Coronary artery (tissue), 2 donors: ENCODE measurements at regions not wholly inside any gene's neighbourhood (a gene's known extent, or its start where the extent isn't known, plus 50 kb on each side); places are given as distances from the start of the nearest gene placed in this dataset.

Experiments used
- DNase-seq: peaks from one replicate; pipeline ENCODE4 v3.0.0-alpha.2; 2017; ENCODE audit warnings: low spot score
- H3K27ac ChIP-seq, 2 donors: fragments of 200-600 bp; sonication (generic); one replicate each; pipeline ENCODE4 v1.5.1; 2016 to 2019
- H3K4me3 ChIP-seq: fragments of 200-600 bp; sonication (generic); 2 replicates; pipeline ENCODE4 v1.5.1; 2016; ENCODE audit warnings: mild to moderate bottlenecking, moderate library complexity
- TF ChIP-seq, protein P1 (sequence below): fragments of 200-600 bp; sonication (generic); IDR thresholded peaks from one replicate; pipeline ENCODE4 v1.5.1; 2019; ENCODE audit warnings: antibody characterized with exemption

DNA sequence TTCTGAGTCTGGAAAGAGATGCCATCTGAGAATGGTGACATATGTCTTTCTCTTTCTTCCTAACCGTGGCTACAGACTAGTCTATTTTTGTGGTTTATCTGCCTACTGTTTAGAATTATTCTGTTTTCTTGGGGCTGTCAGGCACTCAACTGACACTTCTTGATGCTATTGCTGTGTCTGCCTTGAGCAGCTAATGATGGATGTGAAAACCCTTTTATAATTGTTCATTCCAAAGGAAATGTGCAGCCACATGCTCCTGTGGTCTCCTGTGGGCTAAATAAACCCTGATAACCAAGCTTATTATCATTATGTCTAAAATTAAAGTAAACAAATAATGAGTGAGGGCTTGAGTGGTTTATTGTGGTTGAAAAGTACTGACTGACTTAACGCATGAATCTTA lies 52.7 kb upstream of the CXADR start:
- DNase-seq: no peak
- TF ChIP-seq, protein P1, sequence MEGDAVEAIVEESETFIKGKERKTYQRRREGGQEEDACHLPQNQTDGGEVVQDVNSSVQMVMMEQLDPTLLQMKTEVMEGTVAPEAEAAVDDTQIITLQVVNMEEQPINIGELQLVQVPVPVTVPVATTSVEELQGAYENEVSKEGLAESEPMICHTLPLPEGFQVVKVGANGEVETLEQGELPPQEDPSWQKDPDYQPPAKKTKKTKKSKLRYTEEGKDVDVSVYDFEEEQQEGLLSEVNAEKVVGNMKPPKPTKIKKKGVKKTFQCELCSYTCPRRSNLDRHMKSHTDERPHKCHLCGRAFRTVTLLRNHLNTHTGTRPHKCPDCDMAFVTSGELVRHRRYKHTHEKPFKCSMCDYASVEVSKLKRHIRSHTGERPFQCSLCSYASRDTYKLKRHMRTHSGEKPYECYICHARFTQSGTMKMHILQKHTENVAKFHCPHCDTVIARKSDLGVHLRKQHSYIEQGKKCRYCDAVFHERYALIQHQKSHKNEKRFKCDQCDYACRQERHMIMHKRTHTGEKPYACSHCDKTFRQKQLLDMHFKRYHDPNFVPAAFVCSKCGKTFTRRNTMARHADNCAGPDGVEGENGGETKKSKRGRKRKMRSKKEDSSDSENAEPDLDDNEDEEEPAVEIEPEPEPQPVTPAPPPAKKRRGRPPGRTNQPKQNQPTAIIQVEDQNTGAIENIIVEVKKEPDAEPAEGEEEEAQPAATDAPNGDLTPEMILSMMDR: no peak
- Histone ChIP-seq H3K4me3 (no peak overlapping the region), H3K27ac (no peak overlapping the region)

DNA sequence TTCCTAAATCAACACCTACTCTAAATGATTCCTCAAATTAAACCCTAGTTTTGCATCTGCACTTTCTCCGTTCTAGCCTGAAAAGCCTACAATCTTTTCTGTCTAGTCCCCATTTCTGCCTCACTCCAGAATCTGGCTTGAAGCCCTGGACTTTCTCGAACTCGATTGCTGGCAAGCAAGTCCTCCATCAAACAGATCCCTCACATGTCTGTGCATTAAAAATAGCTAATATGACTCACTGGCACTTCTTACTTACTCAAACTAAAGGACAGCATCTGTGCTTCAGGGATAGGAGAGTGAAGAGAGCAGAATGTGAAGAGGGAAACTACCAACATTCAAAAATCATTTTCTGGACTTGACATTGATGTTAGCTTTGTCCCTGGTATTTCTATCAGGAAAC lies 51.8 kb upstream of the CXADR start:
- Histone ChIP-seq H3K4me3 (no peak overlapping the region), H3K27ac (no peak overlapping the region)
- TF ChIP-seq, protein P1: no peak
- DNase-seq: no peak

DNA sequence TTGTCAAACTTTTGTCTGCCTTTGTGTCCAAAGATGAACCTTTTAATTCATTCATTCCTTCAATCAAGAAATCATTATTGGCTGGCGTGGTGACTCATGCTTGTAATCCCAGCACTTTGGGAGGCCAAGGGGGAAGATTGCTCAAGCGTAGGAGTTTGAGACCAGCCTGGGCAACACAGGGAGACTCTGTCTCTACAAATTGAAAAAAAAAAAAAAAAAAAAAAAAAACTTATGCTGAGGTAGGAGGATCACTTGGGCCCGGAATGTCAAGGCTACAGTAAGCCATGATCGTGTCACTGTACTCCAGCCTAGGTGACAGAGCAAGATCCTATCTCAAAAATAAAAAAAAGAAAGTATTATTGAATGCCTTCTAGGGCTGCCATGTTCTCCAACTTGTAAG lies 51.3 kb upstream of the CXADR start:
- Histone ChIP-seq H3K4me3 (no peak overlapping the region), H3K27ac (no peak overlapping the region)
- TF ChIP-seq, protein P1: no peak
- no peak for DNase-seq

DNA sequence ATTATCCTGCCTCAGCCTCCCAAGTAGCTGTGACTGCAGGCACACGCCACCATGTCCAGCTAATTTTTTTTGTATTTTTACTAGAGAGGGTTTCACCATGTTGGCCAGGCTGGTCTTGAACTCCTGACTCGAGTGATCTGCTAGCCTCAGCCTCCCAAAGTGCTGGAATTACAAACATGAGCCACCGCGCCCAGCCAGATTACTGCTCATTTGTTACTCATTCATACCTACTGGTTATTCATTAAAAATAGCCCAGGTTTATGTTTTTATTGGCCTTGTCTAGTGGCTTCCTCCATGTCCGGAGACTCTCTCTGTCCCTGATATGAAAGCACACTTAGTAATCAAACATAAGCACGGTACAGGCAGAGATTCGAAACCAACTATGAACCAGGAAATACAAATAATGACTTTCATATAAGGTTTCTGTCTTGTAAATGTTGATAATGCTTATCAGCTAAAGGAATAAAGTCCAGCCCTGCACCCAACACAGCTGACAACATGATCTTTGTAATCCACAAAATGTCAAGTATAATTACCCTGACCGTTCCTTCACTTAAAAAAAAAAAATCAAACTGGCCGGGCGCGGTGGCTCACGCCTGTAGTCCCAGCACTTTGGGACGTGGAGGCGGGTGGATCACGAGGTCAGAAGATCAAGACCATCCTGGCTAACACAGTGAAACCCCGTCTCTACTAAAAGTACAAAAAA lies 50.4 kb upstream of the CXADR start:
- TF ChIP-seq, protein P1: no peak
- Histone ChIP-seq H3K4me3 (no peak overlapping the region), H3K27ac (no peak overlapping the region)
- no peak for DNase-seq
